ENCODE measurements at regions not wholly inside any gene's neighbourhood (a gene's known extent, or its start where the extent isn't known, plus 50 kb on each side); places are given as distances from the start of the nearest gene placed in this dataset.

GRCh38 chrX:69028006-69028760, 137.1 kb downstream of the PJA1 start:
- TF ChIP-seq, protein P1, sequence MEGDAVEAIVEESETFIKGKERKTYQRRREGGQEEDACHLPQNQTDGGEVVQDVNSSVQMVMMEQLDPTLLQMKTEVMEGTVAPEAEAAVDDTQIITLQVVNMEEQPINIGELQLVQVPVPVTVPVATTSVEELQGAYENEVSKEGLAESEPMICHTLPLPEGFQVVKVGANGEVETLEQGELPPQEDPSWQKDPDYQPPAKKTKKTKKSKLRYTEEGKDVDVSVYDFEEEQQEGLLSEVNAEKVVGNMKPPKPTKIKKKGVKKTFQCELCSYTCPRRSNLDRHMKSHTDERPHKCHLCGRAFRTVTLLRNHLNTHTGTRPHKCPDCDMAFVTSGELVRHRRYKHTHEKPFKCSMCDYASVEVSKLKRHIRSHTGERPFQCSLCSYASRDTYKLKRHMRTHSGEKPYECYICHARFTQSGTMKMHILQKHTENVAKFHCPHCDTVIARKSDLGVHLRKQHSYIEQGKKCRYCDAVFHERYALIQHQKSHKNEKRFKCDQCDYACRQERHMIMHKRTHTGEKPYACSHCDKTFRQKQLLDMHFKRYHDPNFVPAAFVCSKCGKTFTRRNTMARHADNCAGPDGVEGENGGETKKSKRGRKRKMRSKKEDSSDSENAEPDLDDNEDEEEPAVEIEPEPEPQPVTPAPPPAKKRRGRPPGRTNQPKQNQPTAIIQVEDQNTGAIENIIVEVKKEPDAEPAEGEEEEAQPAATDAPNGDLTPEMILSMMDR (IDR thresholded peaks at IDR 0.05): no peak

DNA sequence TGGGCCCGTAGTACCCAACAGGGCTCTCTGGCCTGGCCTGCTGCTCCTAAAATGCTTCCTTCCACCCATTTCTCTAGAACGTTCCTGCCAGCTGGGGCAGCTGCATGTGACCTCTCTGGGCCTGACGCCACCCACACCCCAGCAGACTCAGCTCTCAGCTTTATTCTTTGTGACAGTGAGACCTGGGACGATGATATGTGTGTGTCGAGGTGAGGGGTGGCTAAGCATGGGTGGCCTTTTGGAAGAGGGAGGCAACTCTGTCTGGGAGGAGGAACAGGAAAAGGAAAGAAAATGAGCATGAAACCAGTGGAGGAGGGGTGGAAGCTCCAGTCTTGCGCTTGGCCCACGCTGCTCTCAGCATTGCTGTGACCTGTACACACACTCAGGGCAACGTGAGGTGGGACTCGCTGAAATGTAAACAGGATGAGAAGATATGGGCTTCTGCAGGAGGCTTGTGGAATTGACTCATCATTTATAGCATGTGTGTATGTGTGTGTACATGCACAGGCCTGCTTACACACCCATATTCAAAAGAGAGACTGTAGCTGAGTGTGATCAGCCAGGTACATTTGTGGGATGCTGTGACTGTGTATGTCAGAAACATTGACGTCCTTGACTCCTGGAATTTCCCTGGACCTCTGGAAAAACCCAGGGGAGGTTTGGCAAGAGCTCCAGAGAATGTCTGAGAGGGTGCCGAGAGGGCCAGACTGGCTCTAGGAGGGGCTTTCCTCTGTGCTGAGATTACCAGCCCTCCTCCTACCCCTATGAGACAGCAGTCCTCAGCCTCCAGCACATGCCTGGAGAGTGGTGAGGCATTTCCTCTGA, 137.9 kb downstream of the PJA1 start:
- no peak overlapping the region for H3K27ac Mint-ChIP-seq (ENCODE audit: unreplicated experiment)
- H3K9me3 Mint-ChIP-seq (ENCODE audit: unreplicated experiment): no peaks in the 10 kb centered on the region
- peaks cover 2% of the 10 kb centered on the region for H3K36me3 Mint-ChIP-seq (ENCODE audit: unreplicated experiment)
- no peaks in the 10 kb centered on the region for H3K27me3 Mint-ChIP-seq (ENCODE audit: unreplicated experiment)
- TF ChIP-seq, protein P1 (IDR thresholded peaks at IDR 0.05): no peak
- peaks cover 5% of the 10 kb centered on the region for H3K4me1 Mint-ChIP-seq (ENCODE audit: unreplicated experiment)
- H3K4me3 Mint-ChIP-seq (ENCODE audit: unreplicated experiment): no peak overlapping the region
- peak; percentile 60 for DNase-seq (ENCODE audit: extremely low spot score, unreplicated experiment)

More at GRCh38 chrX:69028006-69028760, 137.1 kb downstream of the PJA1 start:
- Mint-ChIP-seq H3K27me3 (ENCODE audit: unreplicated experiment) (no peaks in the 10 kb centered on the region), H3K36me3 (ENCODE audit: unreplicated experiment) (peaks cover 2% of the 10 kb centered on the region), H3K9me3 (ENCODE audit: unreplicated experiment) (no peaks in the 10 kb centered on the region), H3K27ac (ENCODE audit: unreplicated experiment) (no peak overlapping the region), H3K4me3 (ENCODE audit: unreplicated experiment) (no peak overlapping the region), H3K4me1 (ENCODE audit: unreplicated experiment) (peaks cover 5% of the 10 kb centered on the region)
- peak; percentile 56 for DNase-seq (ENCODE audit: extremely low spot score, unreplicated experiment)

DNA sequence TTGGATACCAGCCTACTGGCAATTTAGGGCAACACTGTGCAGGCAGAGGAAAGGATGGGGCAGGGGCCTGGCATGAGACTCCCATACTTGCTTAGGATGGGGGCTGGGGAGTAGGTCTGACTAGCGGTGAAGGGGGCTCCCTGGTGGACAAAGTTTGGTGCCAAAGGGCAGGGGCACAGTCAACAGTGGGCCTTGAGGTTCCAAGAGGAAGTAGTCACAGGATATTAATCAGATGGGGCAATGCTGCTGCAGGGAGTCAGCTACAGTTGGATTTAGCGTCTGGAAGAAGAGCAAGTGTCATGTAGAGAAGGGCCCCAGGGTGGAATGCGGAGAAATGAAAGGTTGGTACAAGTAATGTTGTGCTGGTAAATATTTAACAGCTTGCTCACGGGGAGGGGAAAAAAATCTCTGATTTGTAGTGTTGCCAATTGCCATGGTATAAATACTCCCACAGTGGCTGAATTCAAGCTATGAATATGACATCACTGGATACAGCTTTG, 139.4 kb downstream of the PJA1 start:
- TF ChIP-seq, protein P1 (IDR thresholded peaks at IDR 0.05): no peak

DNA sequence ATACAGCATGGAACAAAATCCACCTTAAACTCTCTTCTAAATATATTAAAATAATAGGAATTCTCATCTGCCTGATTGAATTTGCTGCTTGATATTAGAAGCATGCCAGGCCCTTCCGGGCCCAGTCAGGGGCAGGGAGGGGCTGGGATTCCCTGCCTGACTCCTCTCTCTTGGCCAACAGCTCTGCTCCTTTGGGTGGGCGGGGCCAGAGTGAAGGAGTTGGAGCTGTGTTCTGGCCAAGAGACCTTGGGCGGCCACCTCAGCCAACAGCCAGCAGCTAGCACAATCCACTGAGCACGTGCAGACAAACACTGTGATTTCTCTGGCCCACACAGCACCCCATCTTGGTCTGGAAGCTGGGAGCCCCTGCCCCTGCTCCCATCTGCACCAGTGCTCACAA, 140.3 kb downstream of the PJA1 start:
- peak; percentile 81 for DNase-seq (ENCODE audit: extremely low spot score, unreplicated experiment)
- TF ChIP-seq, protein P1 (IDR thresholded peaks at IDR 0.05): no peak
- Mint-ChIP-seq H3K9me3 (ENCODE audit: unreplicated experiment) (no peaks in the 10 kb centered on the region), H3K4me1 (ENCODE audit: unreplicated experiment) (peaks cover 5% of the 10 kb centered on the region), H3K36me3 (ENCODE audit: unreplicated experiment) (peaks cover 2% of the 10 kb centered on the region), H3K27me3 (ENCODE audit: unreplicated experiment) (no peaks in the 10 kb centered on the region), H3K27ac (ENCODE audit: unreplicated experiment) (no peak overlapping the region), H3K4me3 (ENCODE audit: unreplicated experiment) (no peak overlapping the region)

More for the DNA sequence above, 139.4 kb downstream of the PJA1 start:
- no peaks in the 10 kb centered on the region for H3K27me3 Mint-ChIP-seq (ENCODE audit: unreplicated experiment)
- H3K9me3 Mint-ChIP-seq (ENCODE audit: unreplicated experiment): no peaks in the 10 kb centered on the region
- H3K4me3 Mint-ChIP-seq (ENCODE audit: unreplicated experiment): no peak overlapping the region
- H3K4me1 Mint-ChIP-seq (ENCODE audit: unreplicated experiment): peaks cover 5% of the 10 kb centered on the region
- peak; percentile 67 for DNase-seq (ENCODE audit: extremely low spot score, unreplicated experiment)
- H3K27ac Mint-ChIP-seq (ENCODE audit: unreplicated experiment): no peak overlapping the region
- peaks cover 2% of the 10 kb centered on the region for H3K36me3 Mint-ChIP-seq (ENCODE audit: unreplicated experiment)
